ENCODE measurements at regions not wholly inside any gene's neighbourhood (a gene's known extent, or its start where the extent isn't known, plus 50 kb on each side); places are given as distances from the start of the nearest gene placed in this dataset.

- TF ChIP-seq CTCF (IDR thresholded peaks at IDR 0.05): no peak
- TF ChIP-seq POLR2AphosphoS5 (IDR thresholded peaks at IDR 0.05): no peak
- TF ChIP-seq POLR2A (IDR thresholded peaks at IDR 0.05): no peak
These were observed 85.1 kb upstream of the HES1 start for GRCh38 chr3:194050782-194051320.

Data from prostate gland (tissue), 2 donors.